H9 (cell line): ENCODE measurements at regions not wholly inside any gene's neighbourhood (a gene's known extent, or its start where the extent isn't known, plus 50 kb on each side); places are given as distances from the start of the nearest gene placed in this dataset.

Experiments
- DNase-seq: peaks from one replicate; pipeline ENCODE4 v3.0.0-alpha.2; 2017
- H2AFZ ChIP-seq: one replicate; pipeline ENCODE4 v1.6.1; 2013; ENCODE audit warnings: mild to moderate bottlenecking, low read length, control low read depth, moderate library complexity
- H2AK5ac ChIP-seq: 2 replicates; pipeline ENCODE4 v1.6.1; 2013; ENCODE audit warnings: low read length, control low read depth, mixed read lengths; ENCODE audit not compliant: insufficient read length
- H2BK120ac ChIP-seq: one replicate; pipeline ENCODE4 v1.6.1; 2013; ENCODE audit warnings: low read depth, mild to moderate bottlenecking, low read length, control low read depth, inconsistent platforms; ENCODE audit not compliant: poor library complexity, severe bottlenecking
- H2BK12ac ChIP-seq: 2 replicates; pipeline ENCODE4 v1.6.1; 2013; ENCODE audit warnings: low read length, control low read depth, mixed read lengths, low read depth; ENCODE audit not compliant: insufficient read length
- H2BK15ac ChIP-seq: 2 replicates; pipeline ENCODE4 v1.6.1; 2013; ENCODE audit warnings: low read depth, low read length, control low read depth
- H2BK20ac ChIP-seq: one replicate; pipeline ENCODE4 v1.6.1; 2013; ENCODE audit warnings: low read depth, mild to moderate bottlenecking, low read length, control low read depth, inconsistent platforms; ENCODE audit not compliant: poor library complexity, severe bottlenecking
- H2BK5ac ChIP-seq: 2 replicates; pipeline ENCODE4 v1.6.1; 2013; ENCODE audit warnings: low read length, control low read depth, mixed read lengths; ENCODE audit not compliant: insufficient read length
- H3K14ac ChIP-seq: 2 replicates; pipeline ENCODE4 v1.6.1; 2013; ENCODE audit warnings: low read length, control low read depth; ENCODE audit not compliant: insufficient read depth
- H3K18ac ChIP-seq: 2 replicates; pipeline ENCODE4 v1.6.1; 2013; ENCODE audit warnings: low read depth, mild to moderate bottlenecking, mixed read lengths, low read length, control low read depth; ENCODE audit not compliant: insufficient read length
- H3K23ac ChIP-seq: 2 replicates; pipeline ENCODE4 v1.6.1; 2013; ENCODE audit warnings: low read length, control low read depth, mixed read lengths, low read depth; ENCODE audit not compliant: insufficient read length
- H3K23me2 ChIP-seq: 2 replicates; pipeline ENCODE4 v1.6.1; 2013; ENCODE audit warnings: low read depth, mild to moderate bottlenecking, mixed read lengths, low read length, control low read depth; ENCODE audit not compliant: insufficient read length, poor library complexity, severe bottlenecking
- H3K27ac ChIP-seq: 2 replicates; pipeline ENCODE4 v1.5.1; 2013; ENCODE audit warnings: low read length, control low read depth, mixed read lengths, low read depth; ENCODE audit not compliant: insufficient read length
- H3K27me3 ChIP-seq: 2 replicates; pipeline ENCODE4 v1.6.1; 2013; ENCODE audit warnings: low read length, control low read depth, inconsistent platforms; ENCODE audit not compliant: insufficient read depth
- H3K4ac ChIP-seq: 2 replicates; pipeline ENCODE4 v1.6.1; 2013; ENCODE audit warnings: low read depth, mild to moderate bottlenecking, control low read depth, inconsistent platforms, low read length, moderate library complexity
- H3K4me1 ChIP-seq: 2 replicates; pipeline ENCODE4 v1.6.1; 2013; ENCODE audit warnings: low read length, control low read depth, inconsistent platforms; ENCODE audit not compliant: insufficient read depth
- H3K4me2 ChIP-seq: 2 replicates; pipeline ENCODE4 v1.6.1; 2013; ENCODE audit warnings: low read length, control low read depth, mixed read lengths; ENCODE audit not compliant: insufficient read length, insufficient read depth
- H3K56ac ChIP-seq: 2 replicates; pipeline ENCODE4 v1.6.1; 2013; ENCODE audit warnings: low read depth, mild to moderate bottlenecking, mixed read lengths, low read length, control low read depth; ENCODE audit not compliant: insufficient read length
- H3K79me1 ChIP-seq: 2 replicates; pipeline ENCODE4 v1.6.1; 2013; ENCODE audit warnings: low read depth, mild to moderate bottlenecking, moderate library complexity, low read length, control low read depth, inconsistent platforms; ENCODE audit not compliant: insufficient read depth, poor library complexity, severe bottlenecking
- H3K79me2 ChIP-seq: 2 replicates; pipeline ENCODE4 v1.6.1; 2013; ENCODE audit warnings: low read length, control low read depth, inconsistent platforms; ENCODE audit not compliant: insufficient read depth
- H3K9ac ChIP-seq: 2 replicates; pipeline ENCODE4 v1.6.1; 2013; ENCODE audit warnings: low read length, control low read depth, mixed read lengths; ENCODE audit not compliant: insufficient read length; ENCODE audit errors: extremely low read depth
- H3K9me3 ChIP-seq: one replicate; pipeline ENCODE4 v1.6.1; 2013; ENCODE audit warnings: low read depth, low read length, inconsistent platforms; ENCODE audit not compliant: control insufficient read depth
- H3T11ph ChIP-seq: one replicate; pipeline ENCODE4 v1.6.1; 2013; ENCODE audit warnings: mild to moderate bottlenecking, low read length, control low read depth, inconsistent platforms
- H4K20me1 ChIP-seq: one replicate; pipeline ENCODE4 v1.6.1; 2013; ENCODE audit not compliant: control insufficient read depth, insufficient read length, insufficient read depth
- H4K5ac ChIP-seq: 2 replicates; pipeline ENCODE4 v1.6.1; 2013; ENCODE audit warnings: low read depth, mild to moderate bottlenecking, mixed read lengths, low read length, control low read depth; ENCODE audit not compliant: insufficient read length
- H4K8ac ChIP-seq: replicated peaks from 2 replicates; pipeline ENCODE4 v1.6.1; 2013; ENCODE audit warnings: low read length, control low read depth, mixed read lengths, low read depth; ENCODE audit not compliant: insufficient read length
- H4K91ac ChIP-seq: 2 replicates; pipeline ENCODE4 v1.6.1; 2013; ENCODE audit warnings: low read depth, mild to moderate bottlenecking, moderate library complexity, mixed read lengths, low read length, control low read depth; ENCODE audit not compliant: insufficient read length
- H3K27ac Mint-ChIP-seq, 3 experiments: 2 replicates in 2 of 3; 3 replicates in 1 of 3; pipeline ENCODE4 v1.8.0; 2020 to 2021; ENCODE audit warnings: mixed read lengths in 3 of 3, mild to moderate bottlenecking in 1 of 3, moderate library complexity in 1 of 3
- H3K27me3 Mint-ChIP-seq: 2 replicates; pipeline ENCODE4 v1.8.0; 2021; ENCODE audit warnings: low read depth, mild to moderate bottlenecking, moderate library complexity, mixed read lengths
- H3K36me3 Mint-ChIP-seq, 3 experiments: 2 replicates in 2 of 3; 3 replicates in 1 of 3; pipeline ENCODE4 v1.8.0; 2020 to 2021; ENCODE audit warnings: low read depth in 3 of 3, mixed read lengths in 3 of 3; ENCODE audit not compliant: insufficient read depth in 1 of 3
- H3K4me1 Mint-ChIP-seq, 2 experiments: 2 replicates each; pipeline ENCODE4 v1.8.0; 2020; ENCODE audit warnings: mixed read lengths in 2 of 2
- H3K4me3 Mint-ChIP-seq, 2 experiments: 2 replicates in 1 of 2; 3 replicates in 1 of 2; pipeline ENCODE4 v1.8.0; 2020 to 2021; ENCODE audit warnings: mild to moderate bottlenecking in 2 of 2, mixed read lengths in 2 of 2, moderate library complexity in 1 of 2
- H3K9me3 Mint-ChIP-seq, 2 experiments: 2 replicates in 1 of 2; 3 replicates in 1 of 2; pipeline ENCODE4 v1.8.0; 2020; ENCODE audit warnings: mild to moderate bottlenecking in 2 of 2, mixed read lengths in 2 of 2, moderate library complexity in 1 of 2
- CTCF ChIP-seq: fragments of 200-600 bp; sonication (generic); conservative IDR thresholded peaks from 3 replicates; pipeline ENCODE4 v1.8.0; 2021; ENCODE audit warnings: antibody characterized with exemption, mild to moderate bottlenecking
- WGBS: extraction: QIAGEN DNeasy Blood & Tissue Kit; methylation state at CpG from one replicate; pipeline ENCODE4 v1.1.7; 2013; ENCODE audit warnings: missing lambda C conversion rate, low lambda C conversion rate, mixed read lengths; ENCODE audit not compliant: insufficient read length; ENCODE audit errors: extremely low coverage; 5-methylcytosine and 5-hydroxymethylcytosine counted together

- H4K20me1 ChIP-seq: no peaks in the 10 kb centered on the region
- DNase-seq: no peak
- H3K27me3 ChIP-seq: no peaks in the 10 kb centered on the region
- no peak for TF ChIP-seq CTCF
- H2BK5ac ChIP-seq: no peak overlapping the region
- no peak overlapping the region for H2BK15ac ChIP-seq
- no peak overlapping the region for H3T11ph ChIP-seq
- no peak overlapping the region for H4K91ac ChIP-seq
- H2AFZ ChIP-seq: no peak overlapping the region
- H3K9me3 ChIP-seq: no peaks in the 10 kb centered on the region
- no peak overlapping the region for H3K4ac ChIP-seq
- no peaks in the 10 kb centered on the region for H3K9me3 Mint-ChIP-seq
- no peak overlapping the region for H3K56ac ChIP-seq
- no peaks in the 10 kb centered on the region for H3K36me3 Mint-ChIP-seq
- H3K4me1 ChIP-seq: no peaks in the 10 kb centered on the region; the same call in 1 of the 2 replicates
- H2AK5ac ChIP-seq: no peak overlapping the region
- H2BK12ac ChIP-seq: no peak overlapping the region
- no peak overlapping the region for H3K14ac ChIP-seq
- H3K27ac Mint-ChIP-seq: peak overlapping the region in 2 of 3 experiments; percentile 26 to 63; a peak in 2 of 7 replicates
- no peak overlapping the region for H3K4me2 ChIP-seq
- H3K4me1 Mint-ChIP-seq: peaks cover 10 to 14% of the 10 kb centered on the region in 2 experiments
- H4K5ac ChIP-seq: no peak overlapping the region
- H3K4me3 Mint-ChIP-seq: no peak overlapping the region
- no peak overlapping the region for H3K23ac ChIP-seq
- H3K79me2 ChIP-seq: no peaks in the 10 kb centered on the region
- no peaks in the 10 kb centered on the region for H3K23me2 ChIP-seq
- H2BK20ac ChIP-seq: no peak overlapping the region
- no peak overlapping the region for H3K18ac ChIP-seq
- no peak overlapping the region for H3K9ac ChIP-seq
- no peak overlapping the region for H2BK120ac ChIP-seq
- H4K8ac ChIP-seq: no peak overlapping the region
- WGBS: no CpG with 5 or more reads among the region's 4 CpGs
- H3K27me3 Mint-ChIP-seq: peaks cover 9% of the 10 kb centered on the region
- H3K79me1 ChIP-seq: no peaks in the 10 kb centered on the region
- no peak overlapping the region for H3K27ac ChIP-seq
These were observed 658.9 kb downstream of the PTPRU start for GRCh38 chr1:29895201-29895600.
